Ascending aorta (tissue), 2 donors: ENCODE measurements at regions not wholly inside any gene's neighbourhood (a gene's known extent, or its start where the extent isn't known, plus 50 kb on each side); places are given as distances from the start of the nearest gene placed in this dataset.

ENCODE experiments used
- DNase-seq, 2 donors: peaks; one replicate each; pipeline ENCODE4 v3.0.0-alpha.2; 2019; ENCODE audit warnings: low spot score in 2 of 2
- H3K27ac ChIP-seq, 2 donors: fragments of 200-600 bp; sonication (generic); one replicate each; pipeline ENCODE4 v1.5.1; 2016 to 2017; ENCODE audit warnings: mild to moderate bottlenecking in 1 of 2
- H3K27me3 ChIP-seq: fragments of 200-600 bp; sonication (generic); one replicate; pipeline ENCODE4 v1.5.1; 2017
- H3K36me3 ChIP-seq, 2 donors: fragments of 200-600 bp; sonication (generic); one replicate each; pipeline ENCODE4 v1.5.1; 2016
- H3K4me1 ChIP-seq, 2 donors: fragments of 200-600 bp; sonication (generic); one replicate each; pipeline ENCODE4 v1.5.1; 2016 to 2017; ENCODE audit warnings: mild to moderate bottlenecking in 1 of 2
- H3K4me3 ChIP-seq, 2 donors: fragments of 200-600 bp; sonication (generic); one replicate each; pipeline ENCODE4 v1.5.1; 2016 to 2017; ENCODE audit warnings: mild to moderate bottlenecking in 1 of 2
- H3K9me3 ChIP-seq, 2 donors: fragments of 200-600 bp; sonication (generic); one replicate each; pipeline ENCODE4 v1.5.1; 2016
- intact Hi-C: fragments of 100-400 bp; cut with DNase I; formaldehyde crosslinking; loops from one replicate; pipeline ENCODE4 v1.15.1; 2023
- TF ChIP-seq, protein P1 (sequence below), 3 experiments: fragments of 200-600 bp in 2 of 3; fragments of 450-650 bp in 1 of 3; sonication (generic) in 2 of 3; IDR thresholded peaks; one replicate each; pipeline ENCODE4 v1.5.1; 2016 to 2019; ENCODE audit warnings: antibody characterized with exemption in 3 of 3, mild to moderate bottlenecking in 1 of 3, moderate library complexity in 1 of 3

DNA sequence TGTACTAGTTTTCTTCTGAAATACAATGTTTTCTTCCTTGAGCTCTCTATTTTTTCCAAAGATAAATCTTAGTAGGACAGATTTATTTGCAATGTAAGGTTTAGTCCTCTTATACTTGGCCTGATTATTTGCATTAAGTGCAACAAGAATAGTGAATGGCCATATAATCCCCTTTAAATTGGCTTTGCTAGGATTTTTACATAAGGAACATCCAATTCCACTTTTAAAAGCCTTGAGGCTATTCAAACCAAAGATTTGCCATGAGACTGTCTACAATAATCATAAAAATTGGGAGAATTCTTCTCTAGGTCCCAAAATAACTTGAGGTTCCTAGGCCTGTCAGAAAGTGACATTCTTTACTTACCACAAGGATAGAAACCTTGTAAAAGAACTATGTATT lies 128.6 kb upstream of the THSD7A start:
- TF ChIP-seq, protein P1, sequence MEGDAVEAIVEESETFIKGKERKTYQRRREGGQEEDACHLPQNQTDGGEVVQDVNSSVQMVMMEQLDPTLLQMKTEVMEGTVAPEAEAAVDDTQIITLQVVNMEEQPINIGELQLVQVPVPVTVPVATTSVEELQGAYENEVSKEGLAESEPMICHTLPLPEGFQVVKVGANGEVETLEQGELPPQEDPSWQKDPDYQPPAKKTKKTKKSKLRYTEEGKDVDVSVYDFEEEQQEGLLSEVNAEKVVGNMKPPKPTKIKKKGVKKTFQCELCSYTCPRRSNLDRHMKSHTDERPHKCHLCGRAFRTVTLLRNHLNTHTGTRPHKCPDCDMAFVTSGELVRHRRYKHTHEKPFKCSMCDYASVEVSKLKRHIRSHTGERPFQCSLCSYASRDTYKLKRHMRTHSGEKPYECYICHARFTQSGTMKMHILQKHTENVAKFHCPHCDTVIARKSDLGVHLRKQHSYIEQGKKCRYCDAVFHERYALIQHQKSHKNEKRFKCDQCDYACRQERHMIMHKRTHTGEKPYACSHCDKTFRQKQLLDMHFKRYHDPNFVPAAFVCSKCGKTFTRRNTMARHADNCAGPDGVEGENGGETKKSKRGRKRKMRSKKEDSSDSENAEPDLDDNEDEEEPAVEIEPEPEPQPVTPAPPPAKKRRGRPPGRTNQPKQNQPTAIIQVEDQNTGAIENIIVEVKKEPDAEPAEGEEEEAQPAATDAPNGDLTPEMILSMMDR (IDR thresholded peaks at IDR 0.05) = no peak
- no peak for DNase-seq
- Histone ChIP-seq H3K36me3 (no peaks in the 10 kb centered on the region), H3K9me3 (no peaks in the 10 kb centered on the region), H3K4me1 (no peaks in the 10 kb centered on the region), H3K4me3 (no peak overlapping the region), H3K27me3 (no peaks in the 10 kb centered on the region), H3K27ac (no peak overlapping the region)
- intact Hi-C loops = no loop called here

DNA sequence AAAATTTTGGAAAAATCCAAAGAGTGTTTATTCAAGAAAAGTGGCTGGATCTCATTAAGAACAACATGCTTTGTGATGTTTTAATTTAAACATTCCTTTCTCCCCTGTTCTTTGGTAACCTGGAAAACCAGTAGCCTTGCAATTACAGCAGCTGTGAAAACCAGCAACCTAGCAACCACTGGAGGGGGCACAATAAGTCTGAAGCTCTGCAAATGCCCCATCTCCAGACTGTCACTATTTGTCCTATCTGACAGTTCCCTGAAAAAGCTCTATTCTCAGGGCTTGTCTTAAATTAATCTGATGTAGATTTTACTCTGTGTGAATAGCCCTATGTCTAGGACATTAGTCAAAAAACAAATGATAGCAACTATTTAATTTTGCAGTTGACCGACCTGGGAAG lies 137.6 kb upstream of the THSD7A start:
- DNase-seq = no peak
- H3K9me3 ChIP-seq = no peaks in the 10 kb centered on the region
- no peaks in the 10 kb centered on the region for H3K36me3 ChIP-seq
- H3K27ac ChIP-seq = no peak overlapping the region
- no peaks in the 10 kb centered on the region for H3K4me1 ChIP-seq
- intact Hi-C loops = no loop called here
- H3K27me3 ChIP-seq = no peaks in the 10 kb centered on the region
- TF ChIP-seq, protein P1 (IDR thresholded peaks at IDR 0.05) = no peak
- H3K4me3 ChIP-seq = no peak overlapping the region

DNA sequence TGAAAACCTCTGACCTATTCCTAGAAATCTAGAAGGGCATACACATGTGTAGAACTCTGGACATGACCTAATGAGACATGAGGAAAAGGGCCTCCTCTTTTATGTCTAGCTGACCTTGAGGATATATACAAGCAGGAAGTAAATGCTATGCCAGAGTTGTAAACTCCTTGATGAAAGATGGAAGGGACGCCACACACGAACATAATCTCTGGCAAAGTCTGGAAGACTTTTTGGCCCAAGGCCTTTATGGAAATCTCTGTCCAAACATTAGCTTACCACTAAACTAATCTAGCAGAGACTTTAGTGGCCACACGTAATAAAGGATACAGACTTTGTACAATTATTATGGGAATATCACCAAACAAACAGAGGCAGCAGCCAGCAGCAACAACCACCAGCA lies 138.1 kb upstream of the THSD7A start:
- DNase-seq = no peak
- intact Hi-C loops = no loop called here
- peaks cover 0 to 3% of the 10 kb centered on the region in 2 donors for H3K9me3 ChIP-seq
- H3K27ac ChIP-seq = no peak overlapping the region
- H3K36me3 ChIP-seq = no peaks in the 10 kb centered on the region
- no peak overlapping the region for H3K4me3 ChIP-seq
- no peaks in the 10 kb centered on the region for H3K4me1 ChIP-seq
- TF ChIP-seq, protein P1 (IDR thresholded peaks at IDR 0.05) = no peak
- no peaks in the 10 kb centered on the region for H3K27me3 ChIP-seq

DNA sequence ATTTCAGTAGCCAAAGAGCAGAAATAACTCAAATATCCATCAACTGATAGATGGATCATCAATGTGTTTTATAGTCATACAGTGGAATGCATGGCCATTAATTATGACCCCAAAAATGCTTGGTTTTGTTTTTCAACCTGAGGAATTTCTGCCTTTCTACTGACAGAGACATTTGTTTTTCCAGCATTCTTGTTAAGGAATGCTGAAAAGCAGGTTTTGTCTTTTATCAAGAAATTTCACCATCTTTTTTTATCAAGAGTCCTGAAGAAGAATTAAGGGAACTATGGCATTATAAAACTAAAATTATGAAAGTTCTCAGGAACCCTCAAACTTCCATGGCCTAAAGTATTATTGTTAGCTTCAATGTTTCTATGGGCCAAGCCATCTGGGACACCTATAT lies 153.4 kb upstream of the THSD7A start:
- H3K27me3 ChIP-seq = no peaks in the 10 kb centered on the region
- DNase-seq = no peak
- H3K36me3 ChIP-seq = no peaks in the 10 kb centered on the region
- H3K9me3 ChIP-seq = peaks cover 0 to 4% of the 10 kb centered on the region in 2 donors
- no peaks in the 10 kb centered on the region for H3K4me1 ChIP-seq
- H3K27ac ChIP-seq = no peak overlapping the region
- H3K4me3 ChIP-seq = no peak overlapping the region
- TF ChIP-seq, protein P1 (IDR thresholded peaks at IDR 0.05) = no peak
- intact Hi-C loops = no loop called here

DNA sequence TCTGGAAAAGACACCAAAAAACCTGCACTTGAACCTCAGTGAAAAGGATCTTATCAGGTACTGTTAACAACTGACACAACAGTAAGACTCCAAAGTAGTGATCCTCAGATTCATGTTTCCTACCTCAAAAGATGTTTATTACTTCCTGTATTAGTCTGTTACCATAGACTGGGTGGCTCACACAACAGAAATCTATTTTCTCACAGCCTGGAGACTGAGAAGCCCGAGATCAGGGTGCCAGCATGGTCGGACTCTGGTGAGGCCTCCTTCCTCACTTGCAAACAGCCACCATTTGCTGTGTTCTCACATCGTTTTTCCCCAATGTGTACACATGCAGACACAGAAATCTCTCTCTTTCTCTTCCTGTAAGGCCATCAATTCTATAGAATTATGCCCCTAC lies 154.0 kb upstream of the THSD7A start:
- no peaks in the 10 kb centered on the region for H3K27me3 ChIP-seq
- no peaks in the 10 kb centered on the region for H3K36me3 ChIP-seq
- H3K27ac ChIP-seq = no peak overlapping the region
- DNase-seq = no peak
- no peak overlapping the region for H3K4me3 ChIP-seq
- TF ChIP-seq, protein P1 (IDR thresholded peaks at IDR 0.05) = no peak
- peaks cover 0 to 4% of the 10 kb centered on the region in 2 donors for H3K9me3 ChIP-seq
- intact Hi-C loops = no loop called here
- no peaks in the 10 kb centered on the region for H3K4me1 ChIP-seq

DNA sequence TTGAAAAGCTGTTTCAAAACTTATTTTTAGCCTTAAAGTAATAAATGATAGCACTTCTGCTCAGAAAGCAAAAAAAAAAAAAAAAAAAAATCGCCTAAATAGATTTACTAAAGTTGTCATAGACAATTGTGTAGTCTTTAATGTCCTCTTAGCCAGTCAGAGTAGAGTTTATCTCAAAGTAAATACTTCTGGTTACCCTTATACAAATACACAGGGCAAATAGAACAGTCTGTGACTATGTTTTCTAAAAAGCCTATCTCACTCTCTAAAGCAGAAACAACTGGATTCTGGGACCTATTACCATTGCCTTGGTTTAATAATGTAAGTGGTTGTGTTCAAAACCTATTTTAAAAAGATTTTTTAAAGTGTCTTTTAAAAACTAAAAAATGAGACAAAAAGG lies 156.2 kb upstream of the THSD7A start:
- DNase-seq = no peak
- peaks cover 0 to 3% of the 10 kb centered on the region in 2 donors for H3K9me3 ChIP-seq
- no peak overlapping the region for H3K27ac ChIP-seq
- TF ChIP-seq, protein P1 (IDR thresholded peaks at IDR 0.05) = no peak
- H3K27me3 ChIP-seq = no peaks in the 10 kb centered on the region
- H3K4me3 ChIP-seq = no peak overlapping the region
- intact Hi-C loops = no loop called here
- H3K36me3 ChIP-seq = no peaks in the 10 kb centered on the region
- no peaks in the 10 kb centered on the region for H3K4me1 ChIP-seq
